ENCODE measurements at regions not wholly inside any gene's neighbourhood (a gene's known extent, or its start where the extent isn't known, plus 50 kb on each side); places are given as distances from the start of the nearest gene placed in this dataset.

DNA sequence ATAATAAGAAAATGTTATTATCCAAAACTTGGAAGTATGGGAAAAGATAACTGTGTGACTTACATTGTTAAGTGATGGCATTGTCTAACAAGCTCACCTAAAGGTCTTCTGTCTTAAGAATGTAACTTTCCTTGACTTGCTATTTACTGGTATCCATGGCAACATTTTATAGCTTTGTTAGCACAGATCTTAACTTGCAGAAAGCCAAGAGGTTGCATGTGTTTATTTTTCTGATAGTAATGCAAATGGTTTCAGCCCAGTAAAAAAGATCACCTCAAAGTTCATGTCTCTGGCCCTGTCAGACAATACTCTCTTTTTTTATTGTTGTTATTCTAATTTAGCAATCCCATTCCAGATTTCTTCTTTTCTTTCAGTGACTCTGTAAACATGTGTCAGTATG is 425.3 kb downstream of the SPRY1 start:
- FAIRE-seq, result no peak

- FAIRE-seq, result no peak
Measured at GRCh38 chr4:123822353-123822752, 425.8 kb downstream of the SPRY1 start.

DNA sequence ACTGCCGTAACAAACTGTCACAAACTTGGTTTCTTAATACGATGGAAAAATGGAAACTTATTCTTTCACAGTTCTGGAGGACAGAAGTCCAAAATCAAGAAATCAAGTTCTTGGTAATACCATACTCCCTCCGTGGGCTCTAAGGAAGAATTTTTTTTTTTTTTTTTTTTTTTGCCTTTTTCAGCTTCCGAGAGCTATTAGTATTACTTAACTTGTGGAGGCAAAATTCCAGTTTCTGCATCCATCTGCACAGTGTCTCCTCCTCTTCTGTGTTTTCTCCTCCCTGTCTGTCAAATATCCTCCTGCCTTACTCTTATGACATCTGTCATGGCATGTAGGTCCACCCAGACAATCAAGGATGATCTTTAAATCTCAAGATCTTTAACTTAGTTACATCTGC is 426.6 kb downstream of the SPRY1 start:
- no peak for FAIRE-seq

DNA sequence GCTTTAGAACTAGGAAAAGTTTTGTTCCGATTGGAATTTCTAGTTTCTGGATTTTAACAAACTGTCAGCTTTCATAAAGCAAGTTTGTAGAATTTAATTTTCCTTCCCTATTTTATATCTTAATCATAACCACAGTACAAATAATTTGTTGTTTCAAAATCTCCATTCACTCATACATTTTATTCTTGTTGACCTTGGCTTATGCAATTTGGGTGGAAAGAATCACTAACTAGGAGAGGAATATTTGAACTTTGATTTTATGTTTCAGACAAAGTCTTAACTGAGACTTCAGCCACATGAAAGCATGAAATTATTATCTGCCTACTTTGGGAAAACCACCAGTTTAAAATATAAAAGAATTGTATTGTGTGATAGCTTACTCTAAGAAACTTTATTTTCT is 427.9 kb downstream of the SPRY1 start:
- FAIRE-seq, result no peak

GRCh38 chr4:123825596-123826291 is 429.1 kb downstream of the SPRY1 start:
- no peak for FAIRE-seq

GRCh38 chr4:123826896-123827295 is 430.3 kb downstream of the SPRY1 start:
- no peak for FAIRE-seq

DNA sequence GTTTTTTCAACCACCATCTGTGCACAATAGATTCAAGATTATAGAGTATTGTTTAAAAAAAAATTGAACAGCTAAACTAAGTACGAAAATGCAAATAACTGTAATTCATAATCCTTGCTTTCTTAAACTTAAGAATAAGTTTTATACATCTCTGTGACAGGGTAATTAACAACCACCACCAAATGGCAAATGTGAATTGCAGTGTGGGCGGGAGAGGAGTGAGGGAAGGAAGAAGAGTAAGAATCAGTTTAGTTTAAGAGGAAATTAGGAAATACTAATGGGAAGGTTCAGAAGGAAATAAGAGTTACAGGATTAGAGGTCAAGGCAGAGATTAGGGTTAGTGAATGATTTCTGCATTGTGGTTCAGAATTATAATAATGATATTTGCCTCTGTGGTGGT is 430.9 kb downstream of the SPRY1 start:
- no peak for FAIRE-seq

GRCh38 chr4:123830930-123831329 is 434.3 kb downstream of the SPRY1 start:
- FAIRE-seq, result no peak

DNA sequence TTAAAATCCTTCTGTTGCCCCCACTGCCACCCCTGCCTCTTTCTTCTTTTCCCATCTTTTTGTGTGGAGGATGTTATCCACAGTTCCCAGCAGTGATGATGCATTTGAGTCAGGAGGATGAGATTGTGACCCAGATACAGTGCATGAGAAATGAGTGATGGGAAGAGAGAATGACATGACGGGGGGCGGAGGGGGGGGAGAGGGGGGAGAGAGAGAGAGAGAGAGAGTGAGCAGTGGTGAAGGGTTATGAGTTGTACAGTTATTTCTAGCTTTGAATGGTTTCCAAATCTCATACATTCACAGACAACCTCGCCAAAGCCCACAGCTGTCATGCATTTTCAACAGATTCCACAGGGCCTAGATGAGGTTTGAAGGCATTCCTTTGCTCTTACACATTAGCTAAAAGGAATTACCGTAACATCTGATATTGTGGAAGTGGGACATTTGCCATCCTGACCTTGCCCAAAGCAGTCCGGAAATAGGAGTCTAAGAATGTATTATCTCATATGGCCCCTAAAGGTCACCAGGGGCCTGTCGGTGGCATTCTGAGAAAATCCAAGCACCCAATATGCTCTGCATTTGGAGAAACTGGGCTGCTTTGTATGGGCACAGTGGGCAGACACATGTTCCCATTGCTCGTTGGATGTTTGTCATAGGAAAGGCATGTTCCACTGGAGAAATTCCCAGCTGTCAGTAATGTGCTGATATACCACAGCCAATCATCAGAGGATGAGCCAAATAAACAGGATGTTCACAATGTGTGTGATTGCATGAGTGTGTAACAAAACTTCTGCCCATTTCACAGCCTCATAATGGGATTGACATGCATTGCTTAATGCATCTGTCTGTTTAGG is 435.8 kb downstream of the SPRY1 start:
- FAIRE-seq, result no peak

DNA sequence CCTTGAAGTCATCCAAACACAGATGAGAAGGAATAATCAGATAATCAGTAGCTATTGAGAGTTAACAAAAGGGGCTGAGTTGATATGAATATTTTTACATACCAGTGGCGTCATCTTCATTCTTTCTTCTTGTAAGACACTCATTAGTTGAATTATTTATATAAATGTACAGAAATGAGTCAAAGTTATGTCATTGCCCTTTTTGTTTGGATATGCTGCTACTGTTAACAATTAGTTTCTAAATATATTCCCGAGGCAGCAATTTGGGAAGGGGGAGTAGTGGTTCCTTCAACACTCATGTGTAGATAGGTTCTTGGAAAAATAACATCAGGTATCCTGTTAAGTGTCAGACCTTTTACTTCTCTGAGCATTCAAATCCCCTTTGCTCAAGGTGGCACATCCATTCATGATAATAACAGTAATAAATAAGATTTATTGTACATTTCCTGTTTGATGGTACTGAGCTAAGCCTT is 436.6 kb downstream of the SPRY1 start:
- FAIRE-seq, result no peak

- no peak for FAIRE-seq
Measured at GRCh38 chr4:123835831-123836590, 439.4 kb downstream of the SPRY1 start.

DNA sequence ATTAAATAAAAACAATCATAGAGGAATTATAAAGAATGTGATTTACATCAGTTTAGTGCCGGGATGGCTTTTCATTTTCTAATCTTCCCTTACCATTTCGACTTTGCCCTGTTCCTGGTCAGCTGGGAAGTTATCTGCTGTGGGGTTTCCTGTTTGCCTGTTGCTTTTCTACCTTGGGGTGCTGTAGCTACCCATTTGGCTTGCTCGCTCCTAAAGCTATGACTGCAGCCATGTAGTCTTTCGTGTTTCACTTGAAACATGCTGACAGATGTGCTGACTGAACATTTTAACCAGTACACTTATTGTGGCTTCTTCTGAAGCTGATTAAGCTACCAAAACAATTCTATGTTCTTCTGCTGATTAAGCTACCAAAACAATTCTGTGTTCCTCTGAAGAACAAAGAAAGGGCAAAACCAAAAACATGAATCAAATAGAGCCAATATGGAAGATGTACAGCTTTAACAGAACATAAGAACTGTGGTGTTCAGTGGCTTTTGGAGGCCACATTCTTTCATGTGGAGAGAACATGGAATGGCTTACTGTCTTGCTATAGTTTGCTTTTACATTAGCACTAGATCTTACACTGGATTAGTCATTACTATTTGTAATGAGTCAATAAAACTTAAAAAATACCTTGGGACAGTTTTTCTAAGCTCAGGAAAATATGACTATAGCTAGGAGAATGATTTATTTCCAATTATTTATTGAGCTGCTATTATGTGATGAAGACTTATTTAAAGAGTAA is 440.4 kb downstream of the SPRY1 start:
- FAIRE-seq, result no peak

DNA sequence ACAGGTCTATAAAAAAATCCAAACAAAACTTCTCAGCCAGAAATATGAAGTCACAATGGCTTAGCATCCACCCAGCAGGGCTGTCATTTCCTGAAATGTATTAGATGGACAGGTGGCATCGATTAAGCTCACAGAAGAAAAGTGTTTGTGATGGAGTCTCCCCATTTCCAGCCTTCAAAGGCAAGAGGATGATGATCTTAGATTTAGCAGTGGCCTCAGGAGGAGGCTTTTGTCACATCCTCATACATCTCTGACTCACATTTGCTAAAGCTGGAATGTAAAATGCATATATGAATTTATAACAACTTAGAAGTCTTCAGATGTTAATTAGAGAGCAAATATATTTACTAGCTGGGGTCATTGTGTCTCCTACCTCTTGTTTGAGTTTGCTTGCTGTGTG is 441.9 kb downstream of the SPRY1 start:
- FAIRE-seq, result no peak

- no peak for FAIRE-seq
Measured at GRCh38 chr4:123840197-123840596, 443.6 kb downstream of the SPRY1 start.

DNA sequence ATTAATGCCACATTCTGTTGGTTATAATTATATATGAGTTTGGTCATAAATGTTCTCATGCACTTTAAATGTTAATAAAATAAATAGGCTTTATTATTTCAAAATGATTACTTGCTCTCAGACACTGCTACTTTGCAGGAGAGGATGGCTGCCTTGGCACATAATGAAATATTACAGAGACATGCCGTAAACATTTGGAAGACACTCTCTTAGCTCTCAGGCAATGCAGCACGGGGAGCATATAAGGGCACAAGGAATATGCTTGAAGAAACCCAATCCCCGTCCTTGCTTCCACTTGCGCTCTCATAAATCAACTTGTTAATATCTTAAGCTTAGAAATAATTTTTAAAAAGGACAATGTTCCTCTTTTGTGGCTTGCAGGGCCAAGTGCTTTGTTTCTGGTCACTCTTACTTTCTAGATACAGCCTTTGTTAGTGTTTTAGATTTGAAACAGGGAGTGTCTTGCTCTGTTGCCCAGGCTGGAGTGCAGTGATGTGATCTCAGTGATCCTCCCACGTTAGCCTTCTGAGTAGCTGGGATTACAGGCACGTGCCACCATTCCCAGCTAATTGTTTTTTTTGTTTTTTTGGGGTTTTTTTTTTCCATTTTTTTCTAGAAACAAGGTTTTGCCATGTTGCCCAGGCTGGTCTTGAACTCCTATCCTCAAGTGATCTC is 445.0 kb downstream of the SPRY1 start:
- no peak for FAIRE-seq

GRCh38 chr4:123843137-123843536 is 446.5 kb downstream of the SPRY1 start:
- FAIRE-seq, result no peak

DNA sequence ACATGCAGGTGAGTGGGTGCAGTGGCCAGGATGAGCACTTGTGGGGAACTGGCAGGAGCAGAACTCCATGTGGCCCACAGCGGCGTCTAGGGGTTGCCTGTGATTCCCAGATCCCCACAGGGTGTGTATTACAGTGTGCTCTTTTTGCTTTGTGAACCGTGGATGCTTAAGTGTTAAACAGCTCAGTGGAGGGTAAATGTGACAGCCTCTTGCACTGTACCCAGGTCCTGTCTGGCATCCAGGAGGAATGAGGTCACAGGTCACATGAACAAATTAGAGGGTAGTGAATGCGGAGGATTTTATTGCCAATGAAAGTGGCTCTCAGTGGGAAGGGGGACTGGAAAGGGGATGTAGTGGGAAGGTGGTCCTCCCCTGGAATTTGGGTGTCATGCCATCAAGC is 447.8 kb downstream of the SPRY1 start:
- no peak for FAIRE-seq

GRCh38 chr4:123846092-123846491 is 449.5 kb downstream of the SPRY1 start:
- no peak for FAIRE-seq

GRCh38 chr4:123846561-123846960 is 450.0 kb downstream of the SPRY1 start:
- FAIRE-seq, result peak; percentile 58

DNA sequence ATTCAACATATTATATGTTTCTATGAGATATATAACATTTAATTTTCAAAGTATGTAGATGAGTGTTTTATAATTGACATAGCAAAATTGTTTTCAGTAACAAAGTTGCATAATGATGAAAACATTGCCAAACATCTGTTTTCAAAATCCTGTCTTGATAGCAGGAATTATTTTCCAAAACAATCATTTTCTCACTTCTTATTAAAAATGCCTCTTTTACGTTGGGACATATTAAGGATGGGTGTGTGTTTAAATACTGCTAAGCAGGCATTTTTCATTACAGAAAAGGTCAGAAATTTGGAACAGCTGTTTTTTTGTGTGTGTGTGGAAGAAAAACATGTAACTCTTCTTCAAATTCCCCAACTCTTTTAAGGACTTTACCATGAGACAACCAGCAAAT is 452.0 kb downstream of the SPRY1 start:
- no peak for FAIRE-seq

- FAIRE-seq, result no peak
Measured at GRCh38 chr4:123849495-123849894, 452.9 kb downstream of the SPRY1 start.

DNA sequence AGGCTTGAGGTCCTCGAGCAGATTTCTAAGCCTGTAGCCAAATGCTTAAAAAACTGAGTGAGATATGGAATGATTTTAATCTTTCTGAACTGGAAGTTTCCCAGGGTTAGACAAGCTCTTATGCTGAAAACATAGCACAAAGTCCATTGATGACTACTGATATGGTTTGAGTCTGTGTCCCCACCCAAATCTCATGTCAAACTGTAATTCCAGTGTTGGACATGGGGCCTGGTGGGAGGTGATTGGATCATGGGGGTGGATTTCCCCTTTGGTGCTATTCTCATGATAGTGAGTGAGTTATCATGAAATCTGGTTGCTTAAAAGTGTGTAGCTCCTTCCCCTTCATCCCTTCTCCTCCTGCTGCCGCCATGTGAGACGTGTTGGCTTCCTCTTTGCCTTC is 454.9 kb downstream of the SPRY1 start:
- FAIRE-seq, result no peak

Data from A204.1 (cell line).